Astrocyte (in vitro differentiated cells and primary cell): ENCODE measurements at regions not wholly inside any gene's neighbourhood (a gene's known extent, or its start where the extent isn't known, plus 50 kb on each side); places are given as distances from the start of the nearest gene placed in this dataset.

ENCODE experiments used
- DNase-seq: peaks from one replicate; pipeline ENCODE4 v3.0.0-alpha.2; 2010; ENCODE audit warnings: low read depth
- FAIRE-seq: peaks from 2 replicates; lab custom pipeline; 2011; peaks lifted over from hg19 to GRCh38; lab: Jason Lieb, UNC
- H2AFZ ChIP-seq: 2 replicates; pipeline ENCODE4 v1.6.0; 2012; ENCODE audit warnings: low read depth, low read length, inconsistent platforms
- H3K27ac ChIP-seq: 2 replicates; pipeline ENCODE4 v1.5.1; 2011; ENCODE audit warnings: low read depth, low read length, inconsistent platforms
- H3K27me3 ChIP-seq: 2 replicates; pipeline ENCODE4 v1.6.0; 2011; ENCODE audit warnings: low read length, inconsistent platforms; ENCODE audit not compliant: insufficient read depth
- H3K36me3 ChIP-seq: 2 replicates; pipeline ENCODE4 v1.5.1; 2011; ENCODE audit warnings: low read length, inconsistent platforms; ENCODE audit not compliant: insufficient read depth
- H3K4me1 ChIP-seq: 2 replicates; pipeline ENCODE4 v1.5.1; 2011; ENCODE audit warnings: low read length, inconsistent platforms; ENCODE audit not compliant: insufficient read depth
- H3K4me2 ChIP-seq: 2 replicates; pipeline ENCODE4 v1.6.0; 2012; ENCODE audit warnings: low read length, inconsistent platforms
- H3K4me3 ChIP-seq: 2 replicates; pipeline ENCODE4 v1.5.1; 2011; ENCODE audit warnings: low read depth, mild to moderate bottlenecking, low read length, inconsistent platforms; ENCODE audit not compliant: insufficient read depth
- H3K79me2 ChIP-seq: 2 replicates; pipeline ENCODE4 v1.6.0; 2012; ENCODE audit warnings: mild to moderate bottlenecking, low read length, inconsistent platforms; ENCODE audit not compliant: insufficient read depth
- H3K9ac ChIP-seq: 2 replicates; pipeline ENCODE4 v1.6.0; 2012; ENCODE audit warnings: mild to moderate bottlenecking, low read length, inconsistent platforms
- H3K9me3 ChIP-seq: 2 replicates; pipeline ENCODE4 v1.5.1; 2012; ENCODE audit warnings: low read depth, mild to moderate bottlenecking, low read length, inconsistent platforms; ENCODE audit not compliant: insufficient read depth
- H4K20me1 ChIP-seq: 2 replicates; pipeline ENCODE4 v1.6.0; 2012; ENCODE audit warnings: low read length, inconsistent platforms; ENCODE audit not compliant: insufficient read depth
- H3K27ac Mint-ChIP-seq: one replicate; pipeline ENCODE4 v1.8.0; 2021; ENCODE audit warnings: mild to moderate bottlenecking, mixed read lengths; ENCODE audit not compliant: unreplicated experiment
- H3K27me3 Mint-ChIP-seq: one replicate; pipeline ENCODE4 v1.8.0; 2021; ENCODE audit warnings: low read depth, mixed read lengths; ENCODE audit not compliant: unreplicated experiment
- H3K36me3 Mint-ChIP-seq: one replicate; pipeline ENCODE4 v1.8.0; 2021; ENCODE audit warnings: low read depth, mixed read lengths; ENCODE audit not compliant: unreplicated experiment
- H3K4me1 Mint-ChIP-seq: one replicate; pipeline ENCODE4 v1.8.0; 2021; ENCODE audit warnings: low read depth, mixed read lengths; ENCODE audit not compliant: unreplicated experiment
- H3K4me3 Mint-ChIP-seq: one replicate; pipeline ENCODE4 v1.8.0; 2021; ENCODE audit warnings: mild to moderate bottlenecking, moderate library complexity, mixed read lengths; ENCODE audit not compliant: unreplicated experiment
- H3K9me3 Mint-ChIP-seq: one replicate; pipeline ENCODE4 v1.8.0; 2021; ENCODE audit warnings: mild to moderate bottlenecking, mixed read lengths; ENCODE audit not compliant: unreplicated experiment
- CTCF ChIP-seq: IDR thresholded peaks from 2 replicates; pipeline ENCODE4 v1.5.1; 2011; ENCODE audit warnings: low read depth, mild to moderate bottlenecking, inconsistent platforms, low read length, moderate library complexity; ENCODE audit not compliant: insufficient read depth
- EZH2 ChIP-seq: IDR thresholded peaks from 2 replicates; pipeline ENCODE4 v1.6.1; 2012; ENCODE audit warnings: mild to moderate bottlenecking, low read length, inconsistent platforms; ENCODE audit not compliant: insufficient read depth

GRCh38 chr10:105516511-105516910 is 875.4 kb downstream of the SORCS3 start:
- DNase-seq = no peak
- Mint-ChIP-seq H3K27me3 (peaks cover 2% of the 10 kb centered on the region), H3K9me3 (no peaks in the 10 kb centered on the region), H3K4me1 (no peaks in the 10 kb centered on the region), H3K4me3 (no peak overlapping the region), H3K36me3 (no peaks in the 10 kb centered on the region), H3K27ac (no peak overlapping the region)
- no peaks in the 10 kb centered on the region for H3K36me3 ChIP-seq
- H3K27ac ChIP-seq = no peak overlapping the region
- H3K9me3 ChIP-seq = no peaks in the 10 kb centered on the region
- H3K4me2 ChIP-seq = no peak overlapping the region
- H3K4me1 ChIP-seq = no peaks in the 10 kb centered on the region
- TF ChIP-seq CTCF (no peak), EZH2 (no peak)
- H3K79me2 ChIP-seq = no peaks in the 10 kb centered on the region
- no peak for FAIRE-seq
- no peak overlapping the region for H3K9ac ChIP-seq
- H2AFZ ChIP-seq = no peak overlapping the region
- no peak overlapping the region for H3K4me3 ChIP-seq
- no peaks in the 10 kb centered on the region for H4K20me1 ChIP-seq
- no peaks in the 10 kb centered on the region for H3K27me3 ChIP-seq

GRCh38 chr10:105514106-105514505 is 873.0 kb downstream of the SORCS3 start:
- Histone ChIP-seq H3K4me2 (no peak overlapping the region), H3K9ac (no peak overlapping the region), H2AFZ (no peak overlapping the region), H3K4me1 (no peaks in the 10 kb centered on the region), H3K27ac (no peak overlapping the region), H3K79me2 (no peaks in the 10 kb centered on the region), H3K9me3 (no peaks in the 10 kb centered on the region), H4K20me1 (no peaks in the 10 kb centered on the region), H3K4me3 (no peak overlapping the region), H3K36me3 (no peaks in the 10 kb centered on the region), H3K27me3 (no peaks in the 10 kb centered on the region)
- Mint-ChIP-seq H3K9me3 (peaks cover 2% of the 10 kb centered on the region), H3K4me3 (no peak overlapping the region), H3K27me3 (peaks cover 2% of the 10 kb centered on the region), H3K36me3 (no peaks in the 10 kb centered on the region), H3K27ac (no peak overlapping the region), H3K4me1 (peaks cover 3% of the 10 kb centered on the region)
- TF ChIP-seq CTCF (no peak), EZH2 (no peak)
- no peak for DNase-seq
- FAIRE-seq = no peak

- no peak overlapping the region for H3K27ac Mint-ChIP-seq
- peaks cover 3% of the 10 kb centered on the region for H3K4me1 Mint-ChIP-seq
- no peaks in the 10 kb centered on the region for H4K20me1 ChIP-seq
- no peaks in the 10 kb centered on the region for H3K27me3 ChIP-seq
- FAIRE-seq = no peak
- TF ChIP-seq CTCF (no peak), EZH2 (no peak)
- no peaks in the 10 kb centered on the region for H3K9me3 ChIP-seq
- H3K4me1 ChIP-seq = no peaks in the 10 kb centered on the region
- no peak overlapping the region for H3K9ac ChIP-seq
- no peak overlapping the region for H3K4me3 Mint-ChIP-seq
- peaks cover 2% of the 10 kb centered on the region for H3K9me3 Mint-ChIP-seq
- H3K27me3 Mint-ChIP-seq = no peaks in the 10 kb centered on the region
- no peak overlapping the region for H3K4me3 ChIP-seq
- H3K27ac ChIP-seq = no peak overlapping the region
- H2AFZ ChIP-seq = no peak overlapping the region
- no peak overlapping the region for H3K4me2 ChIP-seq
- no peak for DNase-seq
- no peaks in the 10 kb centered on the region for H3K79me2 ChIP-seq
- H3K36me3 Mint-ChIP-seq = no peaks in the 10 kb centered on the region
- no peaks in the 10 kb centered on the region for H3K36me3 ChIP-seq
Measured at GRCh38 chr10:105509517-105509916, 868.4 kb downstream of the SORCS3 start.
